ELR (cell line): ENCODE measurements at regions not wholly inside any gene's neighbourhood (a gene's known extent, or its start where the extent isn't known, plus 50 kb on each side); places are given as distances from the start of the nearest gene placed in this dataset.
"Not testable (repeated sequence)": the region's sequence is repeated elsewhere in the genome, so short reads cannot be mapped to it uniquely, and the experiment has no call there.

Experiments used
- DNase-seq: peaks from one replicate; pipeline ENCODE4 v3.0.0-alpha.2; 2015; ENCODE audit warnings: low read depth

DNA sequence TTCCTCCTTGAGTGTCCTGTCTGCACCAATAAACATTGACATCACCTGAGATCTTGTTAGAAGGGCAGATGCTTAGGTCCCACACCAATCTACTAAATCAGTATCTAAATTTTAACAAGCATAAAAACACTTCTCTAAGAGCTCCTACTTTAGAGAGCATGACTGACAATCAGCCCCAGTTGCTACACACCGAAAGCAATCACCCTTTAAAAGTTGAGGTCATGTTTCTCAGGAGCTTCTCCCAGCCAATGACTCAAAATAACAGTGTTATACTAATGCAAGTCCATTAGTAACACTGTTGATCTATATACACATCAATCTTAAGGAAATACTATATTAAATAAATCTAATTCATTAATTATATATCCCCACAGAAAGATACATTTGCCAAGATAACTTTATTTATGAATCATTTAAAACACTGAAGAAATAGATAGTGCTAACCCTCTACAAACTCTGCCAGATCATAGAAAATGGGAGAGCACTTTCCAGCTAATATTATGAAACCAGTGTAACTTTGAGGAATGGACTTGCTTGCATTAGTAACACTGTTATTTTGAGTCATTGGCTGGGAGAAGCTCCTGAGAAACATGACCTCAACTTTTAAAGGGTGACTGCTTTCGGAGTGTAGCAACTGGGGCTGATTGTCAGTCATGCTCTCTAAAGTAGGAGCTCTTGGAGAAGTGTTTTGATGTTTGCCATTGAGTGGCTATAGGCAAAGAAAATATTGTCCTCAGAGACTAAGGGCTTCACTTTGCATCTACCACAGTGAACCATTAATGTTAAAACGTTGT is 109.8 kb upstream of the HDX start:
- DNase-seq, result no peak

DNA sequence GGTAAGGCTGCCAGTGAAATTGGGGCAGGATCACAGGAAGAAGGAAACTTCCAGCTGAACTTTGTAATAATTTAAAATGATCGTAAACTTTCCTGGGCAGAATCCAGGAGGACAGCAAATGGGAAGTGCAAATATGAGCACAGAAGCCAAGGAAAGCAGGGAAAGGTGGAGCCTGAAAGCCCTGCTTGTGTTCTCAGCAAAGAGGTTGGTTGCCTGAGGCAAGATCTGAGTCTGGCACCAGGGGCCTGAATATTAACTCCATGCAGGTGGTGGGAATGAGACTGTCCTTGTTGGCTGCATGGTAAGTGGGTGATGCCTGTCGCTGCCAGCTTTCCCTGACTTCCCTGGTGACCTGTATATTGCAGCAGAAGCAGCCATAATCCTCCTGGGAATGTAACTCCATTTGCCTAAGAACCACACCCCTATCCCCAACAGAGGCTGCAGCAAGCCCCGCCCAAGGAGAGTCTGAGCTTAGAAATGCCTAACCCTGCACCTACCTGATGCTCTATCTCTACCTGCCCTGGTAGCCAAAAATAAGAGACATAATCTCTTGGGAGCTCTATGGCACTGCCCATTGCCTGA is 132.0 kb upstream of the HDX start:
- DNase-seq, result no peak

DNA sequence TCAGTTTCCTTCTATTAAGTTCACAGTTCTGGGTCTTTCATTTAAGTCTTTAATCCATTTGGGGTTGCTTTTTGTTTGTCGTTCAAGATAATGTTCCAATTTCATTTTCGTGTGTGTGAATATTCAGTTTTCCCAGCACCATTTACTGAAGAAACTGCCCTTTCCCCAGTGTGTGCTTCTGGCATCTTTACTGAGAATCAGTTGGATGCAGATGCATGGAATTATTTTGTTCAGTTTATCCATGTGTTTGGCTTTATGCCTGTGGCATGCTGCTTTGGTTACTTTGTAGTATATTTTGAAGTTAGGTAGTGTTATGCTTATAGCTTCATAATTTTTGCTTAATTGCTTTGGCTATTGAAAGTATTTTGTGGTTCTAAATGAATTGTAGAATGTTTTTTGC is 163.8 kb upstream of the HDX start:
- no peak for DNase-seq

DNA sequence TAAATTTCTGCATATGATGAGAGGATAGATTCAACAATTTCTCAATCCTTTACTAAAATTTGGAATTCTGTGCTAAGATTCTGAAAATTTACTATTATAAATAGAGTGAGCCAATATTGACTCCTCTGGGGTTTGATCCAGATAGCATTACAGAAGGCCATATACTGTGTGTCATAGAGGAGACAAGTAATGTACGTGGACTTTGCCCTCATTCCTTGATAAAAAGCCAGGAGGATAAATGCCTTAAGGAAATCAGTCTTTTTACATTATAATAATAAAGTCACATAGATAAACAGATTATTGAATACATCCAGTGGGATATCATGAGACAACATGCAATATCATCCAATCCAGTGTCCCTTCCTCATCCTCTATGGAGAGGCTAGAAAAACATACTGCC is 188.0 kb upstream of the HDX start:
- no peak for DNase-seq

DNA sequence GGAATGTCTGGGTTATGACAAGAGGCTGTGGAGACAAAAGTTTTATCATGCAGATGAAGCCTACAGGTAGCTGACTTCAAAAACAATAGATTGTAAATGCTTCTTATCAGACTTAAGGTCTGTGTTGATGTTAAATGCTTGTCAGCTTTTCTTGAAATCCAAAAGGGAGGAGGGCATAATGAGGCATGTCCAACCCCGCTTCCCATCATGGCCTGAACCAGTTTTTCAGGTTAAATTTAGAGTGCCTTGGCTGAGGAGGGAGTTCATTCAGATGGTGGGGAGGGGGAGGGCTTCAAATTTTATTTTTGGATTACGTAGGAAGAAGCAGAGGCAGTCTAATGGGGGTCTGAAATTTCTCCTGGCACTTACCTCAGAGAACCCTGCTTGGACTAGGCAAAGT is 207.7 kb upstream of the HDX start:
- DNase-seq, result no peak

DNA sequence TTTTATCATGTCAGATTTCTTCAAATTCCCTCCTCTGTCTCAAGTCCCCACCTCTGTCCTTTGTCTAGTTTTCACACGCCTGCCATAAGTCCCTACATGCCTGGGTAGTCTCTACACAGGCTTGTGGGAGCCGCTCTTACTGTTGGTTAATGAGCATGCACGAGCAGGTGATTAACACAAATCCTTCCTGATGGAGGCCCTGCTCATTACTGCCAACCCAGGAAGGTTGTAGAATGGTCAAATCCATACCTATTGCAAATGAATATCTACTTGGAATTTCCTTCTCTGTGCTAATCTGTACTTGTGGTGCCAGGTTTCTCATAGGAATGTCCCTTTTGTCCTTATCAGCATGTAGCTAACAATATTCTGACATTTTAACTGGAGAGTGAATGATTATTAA is 208.4 kb upstream of the HDX start:
- DNase-seq, result no peak

DNA sequence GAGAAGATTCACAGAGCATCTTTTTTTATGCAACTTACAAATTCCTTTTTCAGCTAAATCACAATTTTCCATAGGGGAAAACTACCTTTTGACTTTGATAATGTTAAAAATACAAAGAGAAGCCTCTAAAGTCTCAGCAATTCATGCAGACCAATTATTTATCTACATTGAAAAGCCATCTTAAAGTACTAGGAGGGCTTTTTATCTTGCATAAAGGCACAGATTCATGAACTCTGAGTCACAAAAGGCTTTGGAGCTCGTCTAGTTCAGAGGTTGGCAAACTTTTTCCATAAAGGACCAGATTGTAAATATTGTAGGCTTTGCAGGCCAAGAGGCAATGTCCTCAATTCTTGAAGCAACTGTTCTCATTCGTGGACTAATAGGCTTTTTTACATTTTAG is 210.4 kb upstream of the HDX start:
- DNase-seq, result no peak

DNA sequence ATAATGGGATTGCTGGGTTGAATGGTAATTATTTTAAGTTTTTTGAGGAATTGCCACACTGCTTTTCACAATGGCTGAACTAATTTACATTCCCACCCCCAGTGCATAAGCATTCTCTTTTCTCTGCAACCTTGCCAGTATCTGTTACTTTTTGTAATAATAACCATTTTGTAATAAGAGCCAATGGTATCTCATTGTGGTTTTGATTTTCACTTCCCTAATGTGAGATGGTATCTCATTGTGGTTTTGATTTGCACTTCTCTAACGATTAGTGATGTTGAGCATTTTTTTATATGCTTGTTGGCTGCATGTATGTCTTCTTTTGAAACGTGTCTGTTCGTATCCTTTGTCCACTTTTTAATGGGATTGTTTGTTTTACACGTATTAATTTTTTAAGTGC is 213.1 kb upstream of the HDX start:
- DNase-seq, result no peak

DNA sequence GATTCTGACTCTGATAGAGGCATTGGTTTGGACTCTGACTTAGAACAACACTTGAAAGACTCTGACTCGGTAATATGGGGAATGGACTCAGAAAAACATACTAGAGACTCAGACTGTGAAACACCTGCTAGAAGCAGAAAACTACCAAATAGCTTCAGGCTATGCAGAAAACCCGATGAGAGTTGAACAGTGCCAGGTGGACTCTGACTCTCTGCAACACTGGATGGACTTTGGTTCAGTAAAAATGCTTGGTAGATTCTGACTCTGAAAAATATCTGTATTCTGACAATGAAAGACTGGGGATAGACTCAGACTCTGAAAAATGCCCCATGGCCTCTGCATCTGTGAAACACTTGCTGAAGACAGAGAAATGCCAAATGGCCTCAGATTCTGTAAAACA is 215.1 kb upstream of the HDX start:
- no peak for DNase-seq

DNA sequence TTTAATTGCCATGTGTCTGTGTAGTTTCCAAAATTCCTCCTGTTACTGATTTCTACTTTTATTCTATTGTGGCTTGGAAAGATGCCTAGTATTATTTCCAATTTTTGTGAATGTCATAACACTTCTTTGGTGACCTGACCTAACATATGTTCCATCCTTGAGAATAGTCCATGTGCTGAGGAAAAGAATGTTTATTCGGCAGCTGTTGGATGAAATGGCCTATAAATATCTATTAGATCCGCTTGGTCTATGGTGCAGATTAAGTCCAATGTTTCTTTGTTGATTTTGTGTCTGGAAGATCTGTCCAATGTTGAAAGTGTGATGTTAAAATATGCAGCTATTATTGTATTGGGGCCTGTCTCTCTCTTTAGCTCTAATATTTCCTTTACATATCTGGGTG is 219.2 kb upstream of the HDX start:
- DNase-seq, result no peak

DNA sequence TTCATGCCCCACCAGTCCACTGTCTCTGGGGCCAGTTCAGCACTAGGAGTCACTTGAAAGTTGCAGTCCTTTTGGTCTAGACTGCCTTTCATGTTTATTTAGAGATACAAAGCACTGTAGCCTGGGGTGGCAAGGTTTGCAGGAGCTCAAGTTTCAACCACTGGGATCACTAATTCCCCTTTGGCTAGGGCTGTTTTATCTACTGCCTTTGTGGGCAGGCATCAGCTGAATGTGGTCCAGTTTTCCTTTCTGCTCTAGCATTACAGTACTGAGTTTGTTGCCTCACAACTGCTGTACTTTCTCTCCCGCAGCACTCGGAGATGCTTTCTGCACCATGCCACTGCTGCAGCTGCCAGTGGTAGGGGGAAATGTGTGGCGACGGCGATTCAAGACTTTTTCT is 222.3 kb upstream of the HDX start:
- no peak for DNase-seq

DNA sequence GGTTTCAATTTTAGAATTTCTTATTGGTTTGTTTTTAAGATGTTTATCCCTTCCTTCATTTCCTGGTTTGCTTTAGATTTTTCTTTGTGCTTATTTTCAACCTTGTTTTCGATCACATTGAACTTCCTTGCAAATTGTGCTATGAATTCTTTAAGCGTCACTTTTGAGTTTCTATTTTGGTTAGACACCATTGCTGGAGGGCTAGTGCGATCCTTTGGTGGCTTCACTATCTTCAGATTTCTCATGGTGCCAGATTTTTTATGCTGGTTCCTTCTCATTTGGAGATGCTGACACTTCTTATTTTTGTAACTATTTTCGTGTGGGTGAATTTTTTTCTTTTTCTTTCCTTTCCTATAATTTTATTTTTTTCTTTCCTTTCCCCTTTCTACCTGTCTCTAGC is 227.2 kb upstream of the HDX start:
- DNase-seq, result no peak

DNA sequence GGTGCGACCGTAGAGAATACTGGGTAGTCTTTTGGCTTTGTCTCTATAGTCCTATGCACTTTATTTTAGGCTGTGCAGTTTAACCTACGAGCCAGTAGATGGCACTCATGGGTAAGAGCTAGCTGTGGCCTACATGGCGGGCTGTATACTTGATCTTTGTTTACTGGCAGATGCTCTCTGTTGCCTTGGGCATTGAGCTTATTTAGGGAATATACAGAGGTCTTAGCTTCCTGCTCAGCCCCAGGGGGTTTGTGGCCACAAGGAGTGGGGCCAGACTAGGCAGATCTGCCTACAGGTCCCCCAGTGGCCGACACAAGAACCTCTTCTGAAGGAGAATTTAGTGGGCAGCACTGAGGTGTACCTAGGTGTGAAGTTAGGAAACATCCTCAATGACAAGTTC is 227.6 kb upstream of the HDX start:
- peak; percentile 27 for DNase-seq

DNA sequence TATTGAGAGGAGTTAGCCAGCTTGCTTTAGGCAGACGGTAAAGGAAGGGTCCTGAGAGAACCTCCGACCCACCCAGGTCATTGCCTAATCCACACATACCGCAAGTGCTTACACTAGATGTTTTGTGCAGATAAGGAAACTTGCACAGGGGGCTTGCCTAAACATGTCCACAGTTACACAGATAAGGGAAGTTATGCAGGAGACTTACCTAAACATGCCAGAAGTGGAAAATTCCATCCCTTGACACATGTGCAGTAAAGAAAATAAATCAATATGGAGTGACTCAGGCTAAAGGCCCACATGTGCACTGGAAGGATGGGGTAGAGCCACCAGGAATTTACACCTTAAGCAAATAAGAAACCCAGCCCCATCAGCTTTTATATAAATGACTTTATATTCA is 232.8 kb upstream of the HDX start:
- DNase-seq, result no peak

DNA sequence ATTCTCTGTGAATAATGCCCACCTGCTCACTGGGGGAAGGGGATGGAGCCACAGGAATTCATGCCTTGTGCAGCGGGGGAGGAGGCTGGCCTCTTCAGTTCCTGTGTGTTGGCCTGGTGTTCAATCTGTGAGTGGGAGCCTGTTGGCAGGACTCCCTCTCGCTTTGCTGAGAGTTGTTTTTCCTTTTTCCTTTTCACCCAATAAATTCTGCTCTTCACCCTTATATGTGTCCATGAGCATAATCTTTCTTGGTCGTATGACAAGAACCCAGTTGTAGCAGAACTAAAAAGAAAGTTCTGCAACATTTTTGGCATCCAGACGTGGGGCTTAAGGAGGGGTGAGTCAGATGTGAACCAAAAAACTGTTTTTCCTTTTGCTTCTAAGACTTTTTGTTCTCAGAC is 235.2 kb upstream of the HDX start:
- DNase-seq, result no peak

DNA sequence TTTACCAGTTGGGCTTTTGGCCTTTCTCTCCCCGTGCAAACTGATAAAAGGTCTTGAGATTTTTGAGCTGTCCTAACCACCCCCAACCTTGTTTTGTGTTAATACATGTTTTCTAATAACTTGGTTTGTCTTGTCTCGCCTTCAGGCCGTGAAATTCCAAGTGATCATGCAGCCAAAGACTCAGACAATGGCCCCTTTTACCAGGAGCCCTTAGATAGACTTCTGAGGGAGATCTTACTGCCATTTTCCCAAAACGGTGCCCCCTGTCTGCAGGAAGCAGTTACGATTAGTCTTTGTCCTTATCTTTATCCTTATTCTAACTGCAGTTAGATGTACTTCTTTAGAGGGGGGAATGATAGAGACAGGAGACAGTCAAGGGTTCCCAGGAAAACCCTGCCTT is 245.3 kb upstream of the HDX start:
- DNase-seq, result no peak

DNA sequence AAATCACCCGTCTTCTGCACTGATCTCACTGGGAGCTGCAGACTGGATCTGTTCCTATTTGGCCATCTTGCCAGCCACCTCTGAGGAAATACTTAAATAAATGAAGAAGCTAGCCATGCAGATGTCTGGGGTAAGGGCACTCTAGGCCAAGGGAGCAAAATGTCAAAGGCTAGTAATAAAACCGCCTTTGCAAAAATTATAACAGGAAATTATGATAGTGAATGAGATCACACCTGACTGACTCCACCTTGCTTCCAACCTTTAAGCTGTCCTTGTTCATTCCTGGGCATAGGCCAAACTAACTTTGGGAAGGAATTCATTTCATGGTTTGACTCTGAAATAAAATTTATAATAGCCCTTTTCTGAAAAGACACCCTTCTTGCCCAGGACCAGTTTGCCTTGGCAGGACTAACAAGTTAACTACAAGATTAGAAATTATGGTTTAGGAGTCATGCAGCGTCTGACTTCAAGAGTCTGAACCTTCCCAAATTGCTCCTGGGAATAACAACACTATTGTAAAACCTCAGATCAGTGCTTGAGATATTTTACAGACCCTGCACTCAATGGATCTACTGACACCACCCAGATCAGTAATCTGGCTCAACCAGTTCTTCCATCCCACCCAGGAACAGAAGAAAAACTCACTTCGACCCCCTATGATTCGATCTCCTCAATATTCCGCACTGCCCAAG is 246.9 kb upstream of the HDX start:
- no peak for DNase-seq

DNA sequence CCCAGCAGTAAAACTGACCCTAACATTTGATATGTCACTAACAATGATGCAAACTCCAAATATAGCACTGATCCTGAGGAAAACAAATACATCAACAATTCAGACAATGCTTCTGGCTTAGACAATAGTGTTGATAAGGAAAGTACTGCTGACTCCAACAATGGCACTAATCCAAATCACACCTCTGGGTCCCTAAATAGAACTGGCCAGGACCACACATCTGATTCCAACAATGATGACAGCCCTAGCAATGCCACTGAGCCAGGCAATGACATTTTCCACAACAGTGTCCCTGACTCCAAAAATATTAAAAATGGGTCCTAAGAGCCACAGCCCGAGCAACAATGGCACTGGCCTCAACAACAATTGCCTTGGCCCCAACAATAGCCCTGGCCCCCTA is 243.1 kb upstream of the APOOL start:
- DNase-seq, result no peak

DNA sequence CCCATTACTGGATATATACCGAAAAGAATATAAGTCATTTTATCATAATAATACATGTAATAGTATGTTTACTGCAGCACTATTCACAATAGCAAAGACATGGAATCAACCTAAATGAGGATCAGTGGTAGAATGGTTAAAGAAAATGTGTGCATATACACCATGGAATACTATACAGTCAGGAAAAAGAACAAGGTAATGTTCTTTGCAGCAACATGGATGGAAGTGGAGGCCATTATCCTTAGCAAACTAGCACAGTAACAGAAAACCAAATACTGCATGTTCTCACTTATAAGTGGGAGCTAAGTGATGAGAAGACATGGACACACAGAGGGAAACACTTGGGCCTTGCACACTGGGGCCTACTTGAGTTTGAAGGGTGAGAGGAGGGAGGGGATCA is 207.4 kb upstream of the APOOL start:
- no peak for DNase-seq

DNA sequence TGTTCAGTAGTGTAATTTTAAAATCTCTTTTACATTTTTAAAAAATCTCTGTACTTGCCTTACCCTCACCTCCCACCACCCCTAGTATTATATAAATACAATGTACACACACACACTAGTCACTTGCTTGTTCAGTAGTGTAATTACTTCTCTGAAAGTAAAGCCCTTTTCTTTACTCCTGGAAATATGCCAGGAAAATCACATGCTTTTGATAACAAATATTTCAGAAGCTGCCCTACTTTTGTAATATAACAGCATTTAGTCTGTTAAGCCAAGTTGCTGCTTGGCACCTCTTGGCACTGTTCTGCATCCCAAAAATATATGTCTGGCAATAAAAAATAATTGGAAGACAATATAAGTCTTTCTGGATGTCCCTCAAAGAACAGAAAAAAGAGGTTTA is 172.8 kb upstream of the APOOL start:
- DNase-seq, result no peak

DNA sequence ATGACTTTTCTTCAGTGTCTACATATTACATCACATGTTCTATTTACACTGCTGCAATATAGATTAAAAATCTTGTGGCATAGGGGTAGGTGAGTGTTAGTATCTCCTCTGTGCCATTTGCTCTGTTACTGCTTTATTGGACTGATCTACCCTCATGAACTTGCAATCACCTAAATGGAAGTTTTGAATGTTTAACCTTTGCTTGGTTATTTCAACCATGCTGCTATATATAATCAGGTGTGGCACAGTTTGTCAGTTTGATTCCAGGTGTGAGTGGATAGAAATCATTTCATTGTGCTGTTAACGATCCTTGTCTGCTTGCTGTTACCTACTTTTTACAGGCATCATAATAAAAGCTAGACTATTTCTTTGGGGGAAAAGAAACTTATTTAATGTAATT is 157.1 kb upstream of the APOOL start:
- not testable (repeated sequence) for DNase-seq

DNA sequence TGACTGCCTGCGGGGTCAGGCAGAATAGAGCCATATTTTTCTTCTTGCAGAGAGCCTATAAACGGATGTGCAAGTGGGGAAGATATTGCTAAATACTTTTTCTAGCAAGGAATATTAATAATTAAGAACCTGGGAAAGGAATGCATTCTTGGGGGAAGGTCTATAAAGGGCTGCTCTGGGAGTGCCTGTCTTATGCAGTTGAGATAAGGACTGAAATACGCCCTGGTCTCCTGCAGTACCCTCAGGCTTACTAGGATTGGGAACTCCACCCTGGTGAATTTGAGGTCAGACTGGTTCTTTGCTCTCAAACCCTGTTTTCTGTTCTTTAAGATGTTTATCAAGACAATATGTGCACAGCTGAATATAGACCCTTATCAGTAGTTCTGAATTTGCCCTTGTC is 152.5 kb upstream of the APOOL start:
- not testable (repeated sequence) for DNase-seq

DNA sequence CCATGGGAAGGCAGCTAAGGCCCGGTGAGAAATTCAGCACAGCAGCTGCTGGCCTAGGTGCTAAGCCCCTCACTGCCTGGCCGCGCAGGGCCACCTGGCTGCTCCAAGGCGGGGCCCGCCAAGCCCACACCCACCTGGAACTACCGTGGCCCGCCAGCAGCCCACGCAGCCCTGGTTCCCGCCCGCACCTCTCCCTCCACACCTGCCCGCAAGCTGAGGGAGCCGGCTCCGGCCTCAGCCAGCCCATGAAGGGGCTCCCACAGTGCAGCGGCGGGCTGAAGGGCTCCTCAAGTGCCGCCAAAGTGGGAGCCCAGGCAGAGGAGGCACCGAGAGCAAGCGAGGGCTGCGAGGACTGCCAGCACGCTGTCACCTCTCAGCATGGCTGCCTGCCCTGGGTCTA is 146.9 kb upstream of the APOOL start:
- not testable (repeated sequence) for DNase-seq

DNA sequence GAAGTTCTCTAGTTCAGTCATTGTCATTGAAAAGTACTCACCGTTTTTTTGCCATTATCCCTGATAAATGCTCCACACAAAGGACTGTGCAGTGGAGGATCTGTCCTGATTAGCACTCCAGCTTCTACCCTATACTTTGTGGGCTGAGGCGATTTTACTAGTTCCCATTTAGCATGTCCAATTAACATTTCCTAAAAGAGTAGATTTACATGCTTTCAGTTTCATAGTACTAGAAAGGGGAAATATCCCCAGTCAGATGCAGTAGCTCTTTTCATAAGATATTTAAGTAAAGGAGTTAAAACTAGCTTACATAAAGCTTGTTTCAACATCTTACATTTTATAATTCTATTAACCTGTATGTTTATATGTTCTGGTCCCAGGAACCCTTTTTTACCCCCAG is 144.9 kb upstream of the APOOL start:
- DNase-seq, result not testable (repeated sequence)
